Sigmoid colon (tissue), 6 donors: ENCODE measurements at regions not wholly inside any gene's neighbourhood (a gene's known extent, or its start where the extent isn't known, plus 50 kb on each side); places are given as distances from the start of the nearest gene placed in this dataset.

ENCODE experiments used
- DNase-seq: peaks from one replicate; pipeline ENCODE4 v3.0.0-alpha.2; 2019
- H3K27ac ChIP-seq, 4 donors: fragments of 200-600 bp; sonication (generic); one replicate each; pipeline ENCODE4 v1.5.1; 2016 to 2019; ENCODE audit warnings: mild to moderate bottlenecking in 1 of 4
- H3K27me3 ChIP-seq, 3 donors: fragments of 200-600 bp; sonication (generic); one replicate each; pipeline ENCODE4 v1.5.1; 2019; ENCODE audit warnings: mild to moderate bottlenecking in 1 of 3
- H3K36me3 ChIP-seq, 4 donors: fragments of 200-600 bp; sonication (generic); one replicate each; pipeline ENCODE4 v1.5.1; 2016 to 2019
- H3K4me1 ChIP-seq, 4 donors: fragments of 200-600 bp; sonication (generic); one replicate each; pipeline ENCODE4 v1.5.1; 2017 to 2019
- H3K4me3 ChIP-seq, 4 donors: fragments of 200-600 bp; sonication (generic); one replicate each; pipeline ENCODE4 v1.5.1; 2017 to 2019; ENCODE audit warnings: mild to moderate bottlenecking in 2 of 4, moderate library complexity in 1 of 4
- H3K9me3 ChIP-seq, 4 donors: fragments of 200-600 bp in 3 of 4; sonication (generic) in 3 of 4; one replicate each; pipeline versions ENCODE4 v1.5.1 to v1.6.1; 2013 to 2019
- EP300 ChIP-seq, 4 donors: sonication (generic); formaldehyde crosslinking; IDR thresholded peaks; one replicate each; pipeline ENCODE4 v1.6.1; 2017; ENCODE audit warnings: antibody characterized with exemption in 4 of 4
- POLR2A ChIP-seq, 2 donors: fragments of 450-650 bp; IDR thresholded peaks; one replicate each; pipeline ENCODE4 v1.6.1; 2016; ENCODE audit warnings: antibody characterized with exemption in 2 of 2, mild to moderate bottlenecking in 2 of 2, moderate library complexity in 2 of 2
- POLR2AphosphoS5 ChIP-seq, 4 donors: sonication (generic); formaldehyde crosslinking; IDR thresholded peaks; one replicate each; pipeline ENCODE4 v1.6.1; 2017; ENCODE audit warnings: antibody characterized with exemption in 4 of 4
- WGBS, 2 donors: extraction: QIAGEN DNeasy Blood & Tissue Kit; methylation state at CpG; one replicate each; pipeline ENCODE4 v1.1.7; 2013; 5-methylcytosine and 5-hydroxymethylcytosine counted together
- intact Hi-C: fragments of 100-400 bp; cut with DNase I; formaldehyde crosslinking; loops from one replicate; pipeline ENCODE4 v1.15.1; 2023
- TF ChIP-seq, protein P1 (sequence below), 4 experiments: fragments of 450-650 bp in 3 of 4; fragments of 200-600 bp in 1 of 4; IDR thresholded peaks; one replicate each; pipeline ENCODE4 v1.5.1; 2016 to 2019; ENCODE audit warnings: antibody characterized with exemption in 4 of 4, mild to moderate bottlenecking in 3 of 4, moderate library complexity in 2 of 4
- donor health status: healthy with polysubstance abuse.
- donor health status: healthy.

DNA sequence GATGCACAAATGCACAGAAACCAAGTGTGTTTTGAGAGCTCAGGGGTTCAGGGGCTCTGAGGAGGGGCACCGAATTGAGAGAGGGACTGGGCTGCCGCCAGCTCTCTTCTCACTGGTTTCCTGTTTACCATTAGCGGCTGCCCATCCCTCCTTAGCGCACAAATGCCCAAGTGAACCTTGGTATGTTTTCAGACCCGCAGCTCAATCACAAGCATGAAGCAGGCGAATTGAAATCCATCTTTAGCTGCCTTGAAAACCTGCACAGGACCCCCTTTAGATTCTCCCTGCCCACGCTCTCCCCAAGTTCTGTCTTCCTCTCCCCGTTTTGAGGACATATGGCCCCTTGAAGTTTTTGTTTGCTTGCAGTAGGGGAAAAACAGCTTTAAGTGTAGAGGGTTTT, 61.1 kb upstream of the ACOT11 start:
- TF ChIP-seq POLR2A (IDR thresholded peaks at IDR 0.05): no peak
- no peak for TF ChIP-seq POLR2AphosphoS5 (IDR thresholded peaks at IDR 0.05)
- TF ChIP-seq, protein P1, sequence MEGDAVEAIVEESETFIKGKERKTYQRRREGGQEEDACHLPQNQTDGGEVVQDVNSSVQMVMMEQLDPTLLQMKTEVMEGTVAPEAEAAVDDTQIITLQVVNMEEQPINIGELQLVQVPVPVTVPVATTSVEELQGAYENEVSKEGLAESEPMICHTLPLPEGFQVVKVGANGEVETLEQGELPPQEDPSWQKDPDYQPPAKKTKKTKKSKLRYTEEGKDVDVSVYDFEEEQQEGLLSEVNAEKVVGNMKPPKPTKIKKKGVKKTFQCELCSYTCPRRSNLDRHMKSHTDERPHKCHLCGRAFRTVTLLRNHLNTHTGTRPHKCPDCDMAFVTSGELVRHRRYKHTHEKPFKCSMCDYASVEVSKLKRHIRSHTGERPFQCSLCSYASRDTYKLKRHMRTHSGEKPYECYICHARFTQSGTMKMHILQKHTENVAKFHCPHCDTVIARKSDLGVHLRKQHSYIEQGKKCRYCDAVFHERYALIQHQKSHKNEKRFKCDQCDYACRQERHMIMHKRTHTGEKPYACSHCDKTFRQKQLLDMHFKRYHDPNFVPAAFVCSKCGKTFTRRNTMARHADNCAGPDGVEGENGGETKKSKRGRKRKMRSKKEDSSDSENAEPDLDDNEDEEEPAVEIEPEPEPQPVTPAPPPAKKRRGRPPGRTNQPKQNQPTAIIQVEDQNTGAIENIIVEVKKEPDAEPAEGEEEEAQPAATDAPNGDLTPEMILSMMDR (IDR thresholded peaks at IDR 0.05): no peak
- TF ChIP-seq EP300 (IDR thresholded peaks at IDR 0.05): no peak
- peak overlapping the region; percentile 91 to 97 (median 97) for H3K27ac ChIP-seq
- H3K9me3 ChIP-seq: no peaks in the 10 kb centered on the region
- H3K4me1 ChIP-seq: peaks cover 0 to 53% (median 49%) of the 10 kb centered on the region in 4 donors
- no peak for DNase-seq
- H3K4me3 ChIP-seq: peak overlapping the region in 1 of 4 donors; percentile 57
- no peaks in the 10 kb centered on the region for H3K36me3 ChIP-seq
- intact Hi-C loops: loop anchor here (5.0 kb wide), 1 partner anchor 175 kb away; no protein-coding TSS in a partner anchor
- no peaks in the 10 kb centered on the region for H3K27me3 ChIP-seq
- 22 to 28% methylated on average over 8 of the region's 8 CpGs for WGBS, 2 donors

DNA sequence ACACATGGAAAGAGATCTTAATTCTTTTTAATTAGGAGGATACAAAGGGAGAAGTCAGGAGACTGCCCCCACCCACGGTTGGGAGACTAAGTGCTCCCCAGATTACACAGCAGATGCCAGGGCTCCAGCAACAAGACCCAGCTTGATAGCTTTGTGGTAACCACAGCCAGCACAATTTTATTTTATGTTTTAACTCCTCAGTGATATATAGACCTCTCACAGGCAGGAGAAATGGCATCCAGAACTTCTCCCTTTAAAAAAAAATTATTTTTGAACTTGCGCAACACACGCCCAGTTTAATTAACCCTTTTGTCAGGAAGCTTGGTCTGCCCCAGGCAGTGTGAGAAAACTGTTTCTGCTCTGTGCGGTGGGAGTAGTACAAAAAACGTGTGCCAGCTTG, 62.6 kb upstream of the ACOT11 start:
- DNase-seq: no peak
- intact Hi-C loops: loop anchor here (5.0 kb wide), 1 partner anchor 173 kb away; no protein-coding TSS in a partner anchor
- 42 to 59% methylated on average over 5 of the region's 5 CpGs for WGBS, 2 donors

DNA sequence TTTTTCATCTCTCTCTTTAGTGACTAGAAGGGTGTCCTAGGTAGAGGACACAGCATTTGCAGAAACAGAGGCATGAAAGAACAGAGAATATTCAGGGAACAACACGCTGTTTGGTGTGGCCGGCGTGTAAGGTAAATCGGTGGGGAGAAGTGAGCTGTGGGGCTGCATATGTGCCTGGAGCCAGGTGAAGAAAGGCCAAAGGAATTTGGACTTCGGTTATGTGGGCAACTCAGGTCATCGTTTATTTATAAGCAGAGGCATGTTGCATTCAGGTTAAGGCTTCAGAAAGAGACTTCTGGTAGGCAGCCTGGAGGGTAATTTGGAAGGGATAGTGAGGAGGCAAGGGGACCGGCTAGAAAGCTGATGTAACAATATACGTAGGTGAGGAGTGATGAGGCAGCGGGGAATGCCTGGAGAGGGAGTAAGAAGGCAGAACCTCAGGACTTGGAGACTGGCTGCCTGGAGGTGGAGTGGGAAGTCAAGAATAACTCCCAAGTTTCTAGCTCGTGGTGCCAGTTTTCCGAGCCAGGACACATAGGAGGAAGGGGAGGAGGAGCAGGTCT, 64.1 kb upstream of the ACOT11 start:
- intact Hi-C loops: no loop called here
- H3K27ac ChIP-seq: no peak overlapping the region

More for the DNA sequence above, 62.6 kb upstream of the ACOT11 start:
- H3K27me3 ChIP-seq: no peaks in the 10 kb centered on the region
- no peaks in the 10 kb centered on the region for H3K36me3 ChIP-seq
- H3K4me3 ChIP-seq: no peak overlapping the region
- TF ChIP-seq POLR2AphosphoS5 (IDR thresholded peaks at IDR 0.05): peak in 3 of 4 donors; percentile 7 to 64 (median 33)
- TF ChIP-seq, protein P1 (IDR thresholded peaks at IDR 0.05): no peak
- peak in 1 of 4 donors; percentile 15 for TF ChIP-seq EP300 (IDR thresholded peaks at IDR 0.05)
- no peak for TF ChIP-seq POLR2A (IDR thresholded peaks at IDR 0.05)
- H3K27ac ChIP-seq: peak overlapping the region in 3 of 4 donors; percentile 97
- H3K4me1 ChIP-seq: peaks cover 0 to 49% (median 44%) of the 10 kb centered on the region in 4 donors
- no peaks in the 10 kb centered on the region for H3K9me3 ChIP-seq

DNA sequence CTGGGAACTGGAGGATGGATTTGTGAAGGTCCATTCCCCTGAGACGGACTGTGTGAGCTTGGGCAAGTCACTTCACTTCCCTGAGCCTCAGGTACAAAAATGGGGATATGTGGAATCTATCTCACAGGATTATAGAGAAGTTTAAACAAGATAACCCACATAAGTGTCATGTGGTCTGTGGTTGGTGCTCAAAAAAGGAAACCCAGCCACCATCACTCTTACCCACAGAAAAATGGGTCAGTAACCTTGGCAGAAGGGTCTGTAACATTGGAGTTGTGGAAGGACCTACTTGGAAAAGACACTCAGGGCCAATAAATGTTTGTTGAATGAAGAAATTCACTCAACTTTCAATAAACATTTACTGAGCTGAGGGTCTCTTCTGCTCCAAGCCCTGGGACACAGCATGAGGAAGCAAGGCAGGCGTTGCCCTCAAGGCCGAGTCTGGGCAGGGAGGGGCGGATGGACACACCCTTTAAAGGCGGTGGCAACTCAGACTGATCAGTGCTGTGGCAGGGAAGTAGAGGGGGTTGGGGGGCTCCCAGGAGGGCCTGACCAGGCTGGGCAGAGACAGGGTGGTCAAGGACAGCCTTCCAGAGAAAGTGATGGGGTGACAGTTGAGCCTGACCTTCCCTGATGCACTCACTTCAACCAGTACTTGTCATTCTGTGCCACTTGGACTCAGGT, 66.7 kb upstream of the ACOT11 start:
- Histone ChIP-seq H3K4me3 (no peak overlapping the region), H3K27me3 (no peaks in the 10 kb centered on the region), H3K9me3 (no peaks in the 10 kb centered on the region), H3K4me1 (peaks cover 0 to 27% (median 17%) of the 10 kb centered on the region in 4 donors), H3K27ac (no peak overlapping the region), H3K36me3 (no peaks in the 10 kb centered on the region)
- no peak for DNase-seq
- intact Hi-C loops: no loop called here
- WGBS, 2 donors: 26 to 66% methylated on average over 5 of the region's 5 CpGs
- TF ChIP-seq POLR2A (IDR thresholded peaks at IDR 0.05) (no peak), EP300 (IDR thresholded peaks at IDR 0.05) (no peak), POLR2AphosphoS5 (IDR thresholded peaks at IDR 0.05) (no peak)
- TF ChIP-seq, protein P1 (IDR thresholded peaks at IDR 0.05): no peak

More for the DNA sequence above, 64.1 kb upstream of the ACOT11 start:
- no peaks in the 10 kb centered on the region for H3K9me3 ChIP-seq
- H3K4me1 ChIP-seq: peaks cover 0 to 39% (median 32%) of the 10 kb centered on the region in 4 donors
- DNase-seq: no peak
- no peaks in the 10 kb centered on the region for H3K36me3 ChIP-seq
- no peaks in the 10 kb centered on the region for H3K27me3 ChIP-seq
- no peak overlapping the region for H3K4me3 ChIP-seq
- 92 to 93% methylated on average over 11 of the region's 11 CpGs for WGBS, 2 donors
- TF ChIP-seq POLR2AphosphoS5 (IDR thresholded peaks at IDR 0.05) (no peak), POLR2A (IDR thresholded peaks at IDR 0.05) (no peak), EP300 (IDR thresholded peaks at IDR 0.05) (no peak)
- TF ChIP-seq, protein P1 (IDR thresholded peaks at IDR 0.05): no peak
